IMR-90 (cell line): ENCODE measurements at regions not wholly inside any gene's neighbourhood (a gene's known extent, or its start where the extent isn't known, plus 50 kb on each side); places are given as distances from the start of the nearest gene placed in this dataset.

Experiments
- CEBPB ChIP-seq: IDR thresholded peaks from 2 replicates; pipeline ENCODE4 v1.6.1; 2012; ENCODE audit warnings: low read depth, low read length, improper control_type of control experiment
- RFX5 ChIP-seq: IDR thresholded peaks from 2 replicates; pipeline ENCODE4 v1.8.0; 2012; ENCODE audit warnings: low read depth, mild to moderate bottlenecking, low read length, moderate library complexity

DNA sequence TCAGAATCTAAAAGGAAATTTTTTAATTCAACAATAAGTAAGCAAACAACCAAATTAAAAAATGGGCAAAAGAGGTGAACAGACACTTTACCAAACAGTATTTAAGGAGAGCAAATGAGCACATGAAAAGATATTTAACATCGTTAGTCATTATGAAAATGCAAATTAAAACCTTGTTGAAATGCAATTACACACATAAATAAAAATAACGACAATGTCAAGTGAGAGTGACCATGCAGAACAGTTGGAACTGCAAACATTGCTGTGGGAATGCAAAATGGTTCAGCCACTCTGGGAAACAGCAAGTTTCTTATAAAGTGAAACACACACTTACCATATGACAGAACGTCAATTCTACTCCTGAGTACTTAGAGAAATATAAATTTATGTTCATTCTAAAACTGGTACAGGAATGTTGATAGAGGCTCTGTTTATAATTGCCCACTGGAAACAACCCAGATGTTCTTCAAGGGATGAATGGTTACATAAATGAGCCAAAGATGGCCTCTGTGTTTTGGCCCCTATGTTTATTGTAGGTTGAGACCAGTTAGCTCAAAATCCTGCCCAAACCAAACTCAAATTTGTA is 678.1 kb downstream of the UQCRFS1 start:
- TF ChIP-seq RFX5 (no peak), CEBPB (no peak)
